Suprapubic skin (tissue), 4 donors: ENCODE measurements at regions not wholly inside any gene's neighbourhood (a gene's known extent, or its start where the extent isn't known, plus 50 kb on each side); places are given as distances from the start of the nearest gene placed in this dataset.

ENCODE experiments used
- CTCF ChIP-seq, 2 donors: fragments of 200-600 bp in 1 of 2; fragments of 450-650 bp in 1 of 2; sonication (generic) in 1 of 2; IDR thresholded peaks; one replicate each; pipeline ENCODE4 v1.5.1; 2016 to 2019; ENCODE audit warnings: antibody characterized with exemption in 2 of 2, mild to moderate bottlenecking in 1 of 2, moderate library complexity in 1 of 2
- EP300 ChIP-seq: sonication (generic); formaldehyde crosslinking; IDR thresholded peaks from one replicate; pipeline ENCODE4 v1.6.1; 2017; ENCODE audit warnings: antibody characterized with exemption
- POLR2A ChIP-seq, 2 donors: fragments of 450-650 bp; IDR thresholded peaks; one replicate each; pipeline ENCODE4 v1.6.1; 2017; ENCODE audit warnings: antibody characterized with exemption in 2 of 2, mild to moderate bottlenecking in 2 of 2, moderate library complexity in 2 of 2
- POLR2AphosphoS5 ChIP-seq, 3 donors: sonication (generic); formaldehyde crosslinking; IDR thresholded peaks; one replicate each; pipeline ENCODE4 v1.6.1; 2017; ENCODE audit warnings: antibody characterized with exemption in 3 of 3

DNA sequence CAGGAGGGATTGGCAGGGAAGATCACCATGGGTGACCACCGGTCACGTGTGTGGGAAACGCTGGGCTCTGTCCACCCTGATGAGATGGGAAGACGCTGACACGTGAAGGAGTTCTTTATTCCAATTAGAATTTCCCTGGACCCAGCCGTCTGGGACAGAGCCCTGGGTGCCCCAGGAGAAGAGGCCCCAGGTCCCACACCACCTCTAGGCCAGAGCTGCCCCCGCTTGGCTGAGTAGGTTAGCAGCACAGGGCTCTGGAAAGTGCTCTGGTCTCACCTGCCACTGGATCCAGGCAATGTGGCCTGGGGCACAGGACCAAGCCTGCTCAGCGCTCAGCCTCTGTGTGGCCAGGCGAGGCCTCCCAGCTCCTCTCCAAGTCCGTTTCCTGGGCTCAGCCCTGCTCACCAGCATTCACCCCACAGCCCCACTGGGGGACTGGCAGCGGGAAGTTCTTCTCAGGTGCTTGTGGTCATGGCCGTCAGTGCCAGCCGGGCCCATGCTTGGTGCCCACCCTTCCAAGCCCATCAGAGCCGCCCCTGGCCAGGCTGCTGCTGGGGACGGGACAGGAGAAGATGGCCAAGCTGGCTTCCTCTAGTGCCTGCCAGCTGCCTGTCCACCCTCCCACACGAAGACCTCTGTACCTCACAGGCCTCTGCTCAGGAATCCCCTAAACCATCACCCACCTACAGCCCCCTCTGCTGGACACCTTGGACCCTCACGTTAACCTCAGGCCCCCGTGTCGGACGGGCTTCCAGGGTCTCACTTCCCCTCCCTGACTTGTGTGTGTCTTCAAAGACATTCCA lies 62.5 kb upstream of the FGF3 start:
- no peak for TF ChIP-seq CTCF (IDR thresholded peaks at IDR 0.05)
- TF ChIP-seq POLR2AphosphoS5 (IDR thresholded peaks at IDR 0.05), result no peak
- no peak for TF ChIP-seq EP300
- TF ChIP-seq POLR2A (IDR thresholded peaks at IDR 0.05), result no peak
